GM23338 (cell line): ENCODE measurements at regions not wholly inside any gene's neighbourhood (a gene's known extent, or its start where the extent isn't known, plus 50 kb on each side); places are given as distances from the start of the nearest gene placed in this dataset.

Experiments used
- ATAC-seq: fragments of 200-7000 bp; cut with Tn5 transposase; 3 replicates; pipeline ENCODE4 v1.9.1; 2020
- DNase-seq: peaks from one replicate; pipeline ENCODE4 v3.0.0-alpha.2; 2015; ENCODE audit warnings: low spot score
- H2AFZ ChIP-seq: fragments of 200-600 bp; sonication (generic); 2 replicates; pipeline ENCODE4 v1.8.0; 2016; ENCODE audit warnings: antibody characterized with exemption, mild to moderate bottlenecking, moderate library complexity
- H3F3A ChIP-seq: fragments of 200-600 bp; sonication (generic); replicated peaks from 2 replicates; pipeline ENCODE4 v1.8.0; 2017; ENCODE audit warnings: antibody characterized with exemption, mixed run types, low read depth
- H3K27ac ChIP-seq: fragments of 200-600 bp; sonication (generic); 2 replicates; pipeline ENCODE4 v1.6.1; 2016; ENCODE audit warnings: low read depth
- H3K27me3 ChIP-seq: fragments of 200-600 bp; sonication (generic); 2 replicates; pipeline ENCODE4 v1.8.0; 2016; ENCODE audit warnings: mild to moderate bottlenecking, mixed run types, moderate library complexity; ENCODE audit not compliant: insufficient read depth
- H3K36me3 ChIP-seq: fragments of 200-600 bp; sonication (generic); 2 replicates; pipeline ENCODE4 v1.8.0; 2016; ENCODE audit warnings: mild to moderate bottlenecking; ENCODE audit not compliant: insufficient read depth
- H3K4me1 ChIP-seq: fragments of 200-600 bp; sonication (generic); 2 replicates; pipeline ENCODE4 v1.8.0; 2016; ENCODE audit warnings: mild to moderate bottlenecking, moderate library complexity; ENCODE audit not compliant: insufficient read depth
- H3K4me2 ChIP-seq: fragments of 200-600 bp; sonication (generic); 2 replicates; pipeline ENCODE4 v1.7.1; 2017; ENCODE audit warnings: mixed run types
- H3K4me3 ChIP-seq: fragments of 200-600 bp; sonication (generic); 2 replicates; pipeline ENCODE4 v1.6.1; 2016; ENCODE audit warnings: mixed run types
- H3K79me2 ChIP-seq: fragments of 200-600 bp; sonication (generic); replicated peaks from 2 replicates; pipeline ENCODE4 v1.8.0; 2017; ENCODE audit warnings: mild to moderate bottlenecking; ENCODE audit not compliant: insufficient read depth
- H3K9me2 ChIP-seq: fragments of 200-600 bp; sonication (generic); 2 replicates; pipeline ENCODE4 v1.8.0; 2017; ENCODE audit not compliant: insufficient read depth
- H4K20me1 ChIP-seq: fragments of 200-600 bp; sonication (generic); replicated peaks from 2 replicates; pipeline ENCODE4 v1.8.0; 2017; ENCODE audit warnings: mild to moderate bottlenecking; ENCODE audit not compliant: insufficient read depth
- H3K27ac Mint-ChIP-seq: 2 replicates; pipeline ENCODE4 v1.8.0; 2020; ENCODE audit warnings: inconsistent platforms, mild to moderate bottlenecking, moderate library complexity, mixed read lengths
- H3K27me3 Mint-ChIP-seq: 3 replicates; pipeline ENCODE4 v1.8.0; 2022; ENCODE audit warnings: low read depth, mild to moderate bottlenecking, moderate library complexity, mixed read lengths, inconsistent platforms; ENCODE audit not compliant: insufficient read depth, poor library complexity
- H3K36me3 Mint-ChIP-seq: 3 replicates; pipeline ENCODE4 v1.8.0; 2021; ENCODE audit warnings: low read depth, mild to moderate bottlenecking, inconsistent platforms, moderate library complexity, mixed read lengths
- H3K4me1 Mint-ChIP-seq: 3 replicates; pipeline ENCODE4 v1.8.0; 2020; ENCODE audit warnings: mild to moderate bottlenecking, inconsistent platforms, mixed read lengths
- H3K4me3 Mint-ChIP-seq: 3 replicates; pipeline ENCODE4 v1.8.0; 2021; ENCODE audit warnings: moderate library complexity, mild to moderate bottlenecking, inconsistent platforms, mixed read lengths
- H3K9me3 Mint-ChIP-seq: 3 replicates; pipeline ENCODE4 v1.8.0; 2020; ENCODE audit warnings: moderate library complexity, mild to moderate bottlenecking, inconsistent platforms, mixed read lengths
- CREB1 ChIP-seq: fragments of 250-450 bp; sonication (Bioruptor Pico); IDR thresholded peaks from 2 replicates; pipeline ENCODE4 v1.5.0; 2020; ENCODE audit warnings: low read depth, mild to moderate bottlenecking, moderate library complexity
- CTCF ChIP-seq, 2 experiments: fragments of 200-600 bp in 1 of 2; sonication (generic) in 1 of 2; conservative IDR thresholded peaks; 2 replicates each; pipeline versions ENCODE4 v1.5.1 to v1.6.1; 2016 to 2017; ENCODE audit warnings: antibody characterized with exemption in 2 of 2, low read depth in 2 of 2, mild to moderate bottlenecking in 2 of 2, moderate library complexity in 1 of 2
- EZH2 ChIP-seq: fragments of 200-600 bp; sonication (generic); IDR thresholded peaks from one replicate; pipeline ENCODE4 v1.8.0; 2017; ENCODE audit warnings: antibody characterized with exemption, mild to moderate bottlenecking, low read depth; ENCODE audit not compliant: unreplicated experiment
- EZH2phosphoT487 ChIP-seq: fragments of 200-600 bp; sonication (generic); IDR thresholded peaks from one replicate; pipeline ENCODE4 v1.8.1; 2018; ENCODE audit warnings: antibody characterized with exemption; ENCODE audit not compliant: unreplicated experiment
- JUNB ChIP-seq: IDR thresholded peaks from one replicate; pipeline ENCODE4 v1.6.1; 2016; ENCODE audit warnings: antibody characterized with exemption; ENCODE audit not compliant: unreplicated experiment
- NANOG ChIP-seq: IDR thresholded peaks from 2 replicates; pipeline ENCODE4 v1.6.1; 2016; ENCODE audit warnings: antibody characterized with exemption, borderline replicate concordance
- POLR2AphosphoS5 ChIP-seq: IDR thresholded peaks from 2 replicates; pipeline ENCODE4 v1.6.1; 2016; ENCODE audit warnings: antibody characterized with exemption, low read depth
- STAT1 ChIP-seq: IDR thresholded peaks from one replicate; pipeline ENCODE4 v1.6.1; 2016; ENCODE audit warnings: antibody characterized with exemption; ENCODE audit not compliant: unreplicated experiment
- ZNF114 ChIP-seq: fragments of 250-450 bp; sonication (Bioruptor Pico); IDR thresholded peaks from 2 replicates; pipeline ENCODE4 v1.5.0; 2020; ENCODE audit warnings: mild to moderate bottlenecking, moderate library complexity
- ZNF331 ChIP-seq: fragments of 250-450 bp; sonication (Bioruptor Pico); IDR thresholded peaks from 2 replicates; pipeline ENCODE4 v1.5.0; 2020; ENCODE audit warnings: low read depth, mild to moderate bottlenecking, moderate library complexity
- TF ChIP-seq, protein P1 (sequence below): fragments of 250-450 bp; sonication (Bioruptor Pico); IDR thresholded peaks from 2 replicates; pipeline ENCODE4 v1.5.0; 2020; ENCODE audit warnings: mild to moderate bottlenecking, moderate library complexity
- TF ChIP-seq, protein P2 (sequence below): IDR thresholded peaks from one replicate; pipeline ENCODE4 v1.6.1; 2018; ENCODE audit warnings: antibody characterized with exemption; ENCODE audit not compliant: unreplicated experiment
- TF ChIP-seq, protein P3 (sequence below): IDR thresholded peaks from 2 replicates; pipeline ENCODE4 v1.6.1; 2016; ENCODE audit warnings: antibody characterized with exemption

GRCh38 chr12:65525491-65526141 lies 247.1 kb downstream of the MSRB3 start:
- no peak for DNase-seq
- Histone ChIP-seq H3K27me3 (no peaks in the 10 kb centered on the region), H3K79me2 (no peaks in the 10 kb centered on the region), H3K9me2 (peaks cover 16% of the 10 kb centered on the region), H3F3A (no peaks in the 10 kb centered on the region), H3K4me1 (no peaks in the 10 kb centered on the region), H3K27ac (no peak overlapping the region), H3K4me3 (no peak overlapping the region), H4K20me1 (no peaks in the 10 kb centered on the region), H3K36me3 (no peaks in the 10 kb centered on the region), H3K4me2 (no peak overlapping the region), H2AFZ (no peak overlapping the region)
- ATAC-seq: no peak
- TF ChIP-seq EZH2phosphoT487 (no peak), NANOG (no peak), ZNF331 (CRISPR knock-in tag) (no peak), JUNB (no peak), CREB1 (no peak), STAT1 (no peak), POLR2AphosphoS5 (no peak), EZH2 (no peak), CTCF (conservative IDR thresholded peaks at IDR 0.05; ENCODE audit: low read depth in 2 of 2) (no peak), ZNF114 (no peak)
- TF ChIP-seq, protein P1, sequence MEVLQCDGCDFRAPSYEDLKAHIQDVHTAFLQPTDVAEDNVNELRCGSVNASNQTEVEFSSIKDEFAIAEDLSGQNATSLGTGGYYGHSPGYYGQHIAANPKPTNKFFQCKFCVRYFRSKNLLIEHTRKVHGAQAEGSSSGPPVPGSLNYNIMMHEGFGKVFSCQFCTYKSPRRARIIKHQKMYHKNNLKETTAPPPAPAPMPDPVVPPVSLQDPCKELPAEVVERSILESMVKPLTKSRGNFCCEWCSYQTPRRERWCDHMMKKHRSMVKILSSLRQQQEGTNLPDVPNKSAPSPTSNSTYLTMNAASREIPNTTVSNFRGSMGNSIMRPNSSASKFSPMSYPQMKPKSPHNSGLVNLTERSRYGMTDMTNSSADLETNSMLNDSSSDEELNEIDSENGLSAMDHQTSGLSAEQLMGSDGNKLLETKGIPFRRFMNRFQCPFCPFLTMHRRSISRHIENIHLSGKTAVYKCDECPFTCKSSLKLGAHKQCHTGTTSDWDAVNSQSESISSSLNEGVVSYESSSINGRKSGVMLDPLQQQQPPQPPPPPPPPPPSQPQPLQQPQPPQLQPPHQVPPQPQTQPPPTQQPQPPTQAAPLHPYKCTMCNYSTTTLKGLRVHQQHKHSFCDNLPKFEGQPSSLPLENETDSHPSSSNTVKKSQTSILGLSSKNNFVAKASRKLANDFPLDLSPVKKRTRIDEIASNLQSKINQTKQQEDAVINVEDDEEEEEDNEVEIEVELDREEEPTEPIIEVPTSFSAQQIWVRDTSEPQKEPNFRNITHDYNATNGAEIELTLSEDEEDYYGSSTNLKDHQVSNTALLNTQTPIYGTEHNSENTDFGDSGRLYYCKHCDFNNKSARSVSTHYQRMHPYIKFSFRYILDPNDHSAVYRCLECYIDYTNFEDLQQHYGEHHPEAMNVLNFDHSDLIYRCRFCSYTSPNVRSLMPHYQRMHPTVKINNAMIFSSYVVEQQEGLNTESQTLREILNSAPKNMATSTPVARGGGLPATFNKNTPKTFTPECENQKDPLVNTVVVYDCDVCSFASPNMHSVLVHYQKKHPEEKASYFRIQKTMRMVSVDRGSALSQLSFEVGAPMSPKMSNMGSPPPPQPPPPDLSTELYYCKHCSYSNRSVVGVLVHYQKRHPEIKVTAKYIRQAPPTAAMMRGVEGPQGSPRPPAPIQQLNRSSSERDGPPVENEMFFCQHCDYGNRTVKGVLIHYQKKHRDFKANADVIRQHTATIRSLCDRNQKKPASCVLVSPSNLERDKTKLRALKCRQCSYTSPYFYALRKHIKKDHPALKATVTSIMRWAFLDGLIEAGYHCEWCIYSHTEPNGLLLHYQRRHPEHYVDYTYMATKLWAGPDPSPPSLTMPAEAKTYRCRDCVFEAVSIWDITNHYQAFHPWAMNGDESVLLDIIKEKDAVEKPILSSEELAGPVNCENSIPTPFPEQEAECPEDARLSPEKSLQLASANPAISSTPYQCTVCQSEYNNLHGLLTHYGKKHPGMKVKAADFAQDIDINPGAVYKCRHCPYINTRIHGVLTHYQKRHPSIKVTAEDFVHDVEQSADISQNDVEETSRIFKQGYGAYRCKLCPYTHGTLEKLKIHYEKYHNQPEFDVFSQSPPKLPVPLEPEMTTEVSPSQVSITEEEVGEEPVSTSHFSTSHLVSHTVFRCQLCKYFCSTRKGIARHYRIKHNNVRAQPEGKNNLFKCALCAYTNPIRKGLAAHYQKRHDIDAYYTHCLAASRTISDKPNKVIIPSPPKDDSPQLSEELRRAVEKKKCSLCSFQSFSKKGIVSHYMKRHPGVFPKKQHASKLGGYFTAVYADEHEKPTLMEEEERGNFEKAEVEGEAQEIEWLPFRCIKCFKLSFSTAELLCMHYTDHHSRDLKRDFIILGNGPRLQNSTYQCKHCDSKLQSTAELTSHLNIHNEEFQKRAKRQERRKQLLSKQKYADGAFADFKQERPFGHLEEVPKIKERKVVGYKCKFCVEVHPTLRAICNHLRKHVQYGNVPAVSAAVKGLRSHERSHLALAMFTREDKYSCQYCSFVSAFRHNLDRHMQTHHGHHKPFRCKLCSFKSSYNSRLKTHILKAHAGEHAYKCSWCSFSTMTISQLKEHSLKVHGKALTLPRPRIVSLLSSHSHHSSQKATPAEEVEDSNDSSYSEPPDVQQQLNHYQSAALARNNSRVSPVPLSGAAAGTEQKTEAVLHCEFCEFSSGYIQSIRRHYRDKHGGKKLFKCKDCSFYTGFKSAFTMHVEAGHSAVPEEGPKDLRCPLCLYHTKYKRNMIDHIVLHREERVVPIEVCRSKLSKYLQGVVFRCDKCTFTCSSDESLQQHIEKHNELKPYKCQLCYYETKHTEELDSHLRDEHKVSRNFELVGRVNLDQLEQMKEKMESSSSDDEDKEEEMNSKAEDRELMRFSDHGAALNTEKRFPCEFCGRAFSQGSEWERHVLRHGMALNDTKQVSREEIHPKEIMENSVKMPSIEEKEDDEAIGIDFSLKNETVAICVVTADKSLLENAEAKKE (CRISPR knock-in tag): no peak
- TF ChIP-seq, protein P2, sequence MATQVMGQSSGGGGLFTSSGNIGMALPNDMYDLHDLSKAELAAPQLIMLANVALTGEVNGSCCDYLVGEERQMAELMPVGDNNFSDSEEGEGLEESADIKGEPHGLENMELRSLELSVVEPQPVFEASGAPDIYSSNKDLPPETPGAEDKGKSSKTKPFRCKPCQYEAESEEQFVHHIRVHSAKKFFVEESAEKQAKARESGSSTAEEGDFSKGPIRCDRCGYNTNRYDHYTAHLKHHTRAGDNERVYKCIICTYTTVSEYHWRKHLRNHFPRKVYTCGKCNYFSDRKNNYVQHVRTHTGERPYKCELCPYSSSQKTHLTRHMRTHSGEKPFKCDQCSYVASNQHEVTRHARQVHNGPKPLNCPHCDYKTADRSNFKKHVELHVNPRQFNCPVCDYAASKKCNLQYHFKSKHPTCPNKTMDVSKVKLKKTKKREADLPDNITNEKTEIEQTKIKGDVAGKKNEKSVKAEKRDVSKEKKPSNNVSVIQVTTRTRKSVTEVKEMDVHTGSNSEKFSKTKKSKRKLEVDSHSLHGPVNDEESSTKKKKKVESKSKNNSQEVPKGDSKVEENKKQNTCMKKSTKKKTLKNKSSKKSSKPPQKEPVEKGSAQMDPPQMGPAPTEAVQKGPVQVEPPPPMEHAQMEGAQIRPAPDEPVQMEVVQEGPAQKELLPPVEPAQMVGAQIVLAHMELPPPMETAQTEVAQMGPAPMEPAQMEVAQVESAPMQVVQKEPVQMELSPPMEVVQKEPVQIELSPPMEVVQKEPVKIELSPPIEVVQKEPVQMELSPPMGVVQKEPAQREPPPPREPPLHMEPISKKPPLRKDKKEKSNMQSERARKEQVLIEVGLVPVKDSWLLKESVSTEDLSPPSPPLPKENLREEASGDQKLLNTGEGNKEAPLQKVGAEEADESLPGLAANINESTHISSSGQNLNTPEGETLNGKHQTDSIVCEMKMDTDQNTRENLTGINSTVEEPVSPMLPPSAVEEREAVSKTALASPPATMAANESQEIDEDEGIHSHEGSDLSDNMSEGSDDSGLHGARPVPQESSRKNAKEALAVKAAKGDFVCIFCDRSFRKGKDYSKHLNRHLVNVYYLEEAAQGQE: no peak
- TF ChIP-seq, protein P3, sequence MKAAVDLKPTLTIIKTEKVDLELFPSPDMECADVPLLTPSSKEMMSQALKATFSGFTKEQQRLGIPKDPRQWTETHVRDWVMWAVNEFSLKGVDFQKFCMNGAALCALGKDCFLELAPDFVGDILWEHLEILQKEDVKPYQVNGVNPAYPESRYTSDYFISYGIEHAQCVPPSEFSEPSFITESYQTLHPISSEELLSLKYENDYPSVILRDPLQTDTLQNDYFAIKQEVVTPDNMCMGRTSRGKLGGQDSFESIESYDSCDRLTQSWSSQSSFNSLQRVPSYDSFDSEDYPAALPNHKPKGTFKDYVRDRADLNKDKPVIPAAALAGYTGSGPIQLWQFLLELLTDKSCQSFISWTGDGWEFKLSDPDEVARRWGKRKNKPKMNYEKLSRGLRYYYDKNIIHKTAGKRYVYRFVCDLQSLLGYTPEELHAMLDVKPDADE: no peak
- H3K9me3 Mint-ChIP-seq: no peaks in the 10 kb centered on the region; the same call in 2 of the 3 replicates
- no peak overlapping the region for H3K4me3 Mint-ChIP-seq
- H3K36me3 Mint-ChIP-seq: no peaks in the 10 kb centered on the region
- H3K27me3 Mint-ChIP-seq: peaks cover 4% of the 10 kb centered on the region
- H3K27ac Mint-ChIP-seq: no peak overlapping the region
- H3K4me1 Mint-ChIP-seq: peaks cover 3% of the 10 kb centered on the region; the same call in 2 of the 3 replicates
